ENCODE measurements at regions not wholly inside any gene's neighbourhood (a gene's known extent, or its start where the extent isn't known, plus 50 kb on each side); places are given as distances from the start of the nearest gene placed in this dataset.

- in situ Hi-C loops (cut with MboI; ENCODE audit: low sequenced_read_pairs): no loop called here
Measured at GRCh38 chr20:10919396-10920140, 245.8 kb upstream of the JAG1 start.

GRCh38 chr20:10920396-10920795 lies 246.6 kb upstream of the JAG1 start:
- in situ Hi-C loops (cut with MboI; ENCODE audit: low sequenced_read_pairs): no loop called here

DNA sequence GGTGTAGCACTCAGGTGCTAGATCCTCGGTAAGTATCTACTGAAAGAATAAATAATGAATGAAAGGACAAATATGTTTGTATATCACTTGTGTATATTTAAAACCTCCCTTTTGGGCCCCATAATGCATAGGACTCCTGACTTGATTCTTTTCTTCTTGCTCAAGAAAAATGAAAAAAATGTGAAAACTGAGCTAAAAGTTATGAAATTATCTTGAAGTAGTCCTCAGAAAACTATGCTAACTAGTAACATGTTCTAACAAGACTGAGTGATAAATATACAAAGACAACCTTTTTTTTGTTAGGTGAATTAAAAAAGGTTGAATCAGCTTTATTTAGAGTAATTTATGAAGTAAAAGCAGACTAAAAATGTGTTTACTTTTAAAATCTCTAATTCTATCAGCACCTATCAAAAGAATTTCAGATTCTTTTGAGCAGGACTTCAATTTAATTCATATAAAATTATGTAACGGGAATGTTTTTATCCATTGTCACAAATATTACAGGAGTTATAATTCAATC lies 247.8 kb upstream of the JAG1 start:
- in situ Hi-C loops (cut with MboI; ENCODE audit: low sequenced_read_pairs): no loop called here

GRCh38 chr20:10922506-10922905 lies 248.7 kb upstream of the JAG1 start:
- in situ Hi-C loops (cut with MboI; ENCODE audit: low sequenced_read_pairs): no loop called here

DNA sequence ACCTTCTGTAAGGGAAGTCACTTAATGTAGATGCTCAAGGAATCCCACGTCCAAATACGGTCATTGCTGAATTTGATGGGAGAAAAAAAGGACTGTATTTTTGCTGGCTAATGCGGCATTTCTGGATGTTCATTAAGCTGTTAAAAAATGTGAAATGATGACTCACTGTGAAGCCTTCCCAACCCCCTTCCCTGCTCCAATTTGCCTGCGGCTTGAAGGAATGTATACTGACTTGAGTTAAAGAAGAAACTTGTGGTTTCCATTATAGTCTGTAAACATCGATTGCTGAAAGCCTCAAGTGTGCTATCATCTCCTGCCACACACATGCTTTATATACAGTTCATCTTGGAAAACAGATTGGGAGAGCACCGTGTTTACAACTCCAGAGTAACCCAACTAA lies 249.1 kb upstream of the JAG1 start:
- in situ Hi-C loops (cut with MboI; ENCODE audit: low sequenced_read_pairs): no loop called here

- in situ Hi-C loops (cut with MboI; ENCODE audit: low sequenced_read_pairs): no loop called here
Measured at GRCh38 chr20:10924644-10925201, 250.9 kb upstream of the JAG1 start.

DNA sequence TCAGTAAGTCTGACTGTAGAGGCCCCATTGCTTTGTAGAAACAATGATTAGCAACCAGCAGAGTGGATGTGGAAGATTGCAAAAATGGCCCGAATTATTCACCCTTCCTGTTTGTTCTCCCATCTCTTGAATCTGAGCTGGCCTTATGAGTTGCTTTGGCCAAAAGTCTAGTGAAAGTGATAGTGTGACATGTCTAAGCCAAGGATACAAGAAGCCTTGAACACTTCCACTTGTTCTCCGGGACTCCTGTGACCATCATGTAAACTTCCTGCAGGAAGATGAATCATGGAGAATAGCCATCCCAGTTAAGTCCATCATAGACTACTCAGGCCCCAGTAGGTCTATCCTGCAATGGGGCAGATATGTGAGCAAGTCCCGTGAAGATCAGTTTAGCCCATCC lies 252.0 kb upstream of the JAG1 start:
- in situ Hi-C loops (cut with MboI; ENCODE audit: low sequenced_read_pairs): no loop called here

GRCh38 chr20:10927011-10927583 lies 253.3 kb upstream of the JAG1 start:
- in situ Hi-C loops (cut with MboI; ENCODE audit: low sequenced_read_pairs): no loop called here

- in situ Hi-C loops (cut with MboI; ENCODE audit: low sequenced_read_pairs): no loop called here
Measured at GRCh38 chr20:10927936-10928840, 254.4 kb upstream of the JAG1 start.

DNA sequence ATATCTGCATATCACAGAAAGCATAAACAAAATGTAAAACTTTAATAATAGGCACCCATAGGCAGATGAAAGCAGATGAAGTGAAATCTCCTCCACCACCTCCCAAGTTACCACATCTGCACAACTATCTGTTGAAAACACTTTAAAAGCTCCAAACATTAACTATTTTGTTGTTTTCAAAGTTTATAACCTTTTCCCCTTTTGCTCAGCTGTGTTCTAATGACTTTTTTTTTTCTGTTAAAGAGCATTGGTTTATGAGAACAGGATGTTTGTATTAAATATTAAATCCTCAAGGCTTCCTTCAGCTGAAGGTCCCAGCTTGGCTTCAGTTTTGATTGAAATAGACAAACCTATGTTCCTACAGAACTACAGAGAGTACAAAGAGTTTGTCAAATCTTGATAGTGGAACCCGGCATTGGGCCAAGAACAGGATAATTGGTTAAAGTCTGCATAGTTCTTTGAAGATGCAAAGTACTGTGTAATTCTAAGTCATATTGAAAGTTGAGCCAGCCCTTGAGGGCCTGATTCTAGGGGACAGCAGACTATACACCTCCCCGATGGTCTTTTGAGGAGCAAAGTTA lies 255.1 kb upstream of the JAG1 start:
- in situ Hi-C loops (cut with MboI; ENCODE audit: low sequenced_read_pairs): no loop called here

GRCh38 chr20:10935658-10936402 lies 262.0 kb upstream of the JAG1 start:
- in situ Hi-C loops (cut with MboI; ENCODE audit: low sequenced_read_pairs): no loop called here

DNA sequence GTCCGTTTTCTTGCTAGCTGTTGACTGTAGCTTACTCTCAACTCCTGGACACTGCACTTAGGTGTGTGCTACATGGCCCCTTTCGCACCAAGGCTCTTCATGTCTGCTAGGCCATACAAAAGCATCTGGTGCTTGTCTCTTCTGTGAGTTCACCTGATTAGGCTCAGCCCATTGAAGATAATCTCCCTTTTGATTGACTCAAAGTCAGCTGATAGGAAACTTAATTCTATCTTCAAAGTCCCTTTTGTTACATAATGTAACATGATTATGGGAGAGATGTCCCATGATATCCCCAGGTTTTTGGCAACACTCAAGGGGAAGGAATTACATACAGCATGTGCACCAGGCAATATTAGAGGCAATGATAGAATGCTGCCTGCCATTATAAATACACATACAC lies 263.0 kb upstream of the JAG1 start:
- in situ Hi-C loops (cut with MboI; ENCODE audit: low sequenced_read_pairs): no loop called here

- in situ Hi-C loops (cut with MboI; ENCODE audit: low sequenced_read_pairs): no loop called here
Measured at GRCh38 chr20:10939331-10939941, 265.6 kb upstream of the JAG1 start.

GRCh38 chr20:10940941-10941340 lies 267.1 kb upstream of the JAG1 start:
- in situ Hi-C loops (cut with MboI; ENCODE audit: low sequenced_read_pairs): no loop called here

GRCh38 chr20:10943686-10944265 lies 270.0 kb upstream of the JAG1 start:
- in situ Hi-C loops (cut with MboI; ENCODE audit: low sequenced_read_pairs): no loop called here

GRCh38 chr20:10946124-10946880 lies 272.5 kb upstream of the JAG1 start:
- in situ Hi-C loops (cut with MboI; ENCODE audit: low sequenced_read_pairs): no loop called here

DNA sequence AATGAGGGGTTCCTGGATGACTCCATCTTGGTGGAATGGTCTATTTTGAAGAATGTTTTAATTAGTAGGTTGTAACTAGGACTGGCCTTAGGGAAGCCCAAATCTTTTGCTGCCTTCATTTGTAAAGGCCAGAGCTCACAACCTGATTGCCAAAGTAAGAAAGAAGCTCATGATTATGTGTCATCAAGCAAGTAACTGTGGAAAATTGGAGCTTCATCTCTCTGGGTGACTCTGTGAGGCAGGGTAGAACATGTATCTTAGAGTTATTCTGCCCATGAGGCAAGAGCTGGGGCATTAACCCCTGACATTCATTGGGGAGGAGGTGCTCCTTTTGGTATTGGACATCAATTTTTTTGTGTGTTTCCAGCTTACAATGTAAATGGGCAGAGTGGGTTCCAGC lies 273.9 kb upstream of the JAG1 start:
- in situ Hi-C loops (cut with MboI; ENCODE audit: low sequenced_read_pairs): no loop called here

DNA sequence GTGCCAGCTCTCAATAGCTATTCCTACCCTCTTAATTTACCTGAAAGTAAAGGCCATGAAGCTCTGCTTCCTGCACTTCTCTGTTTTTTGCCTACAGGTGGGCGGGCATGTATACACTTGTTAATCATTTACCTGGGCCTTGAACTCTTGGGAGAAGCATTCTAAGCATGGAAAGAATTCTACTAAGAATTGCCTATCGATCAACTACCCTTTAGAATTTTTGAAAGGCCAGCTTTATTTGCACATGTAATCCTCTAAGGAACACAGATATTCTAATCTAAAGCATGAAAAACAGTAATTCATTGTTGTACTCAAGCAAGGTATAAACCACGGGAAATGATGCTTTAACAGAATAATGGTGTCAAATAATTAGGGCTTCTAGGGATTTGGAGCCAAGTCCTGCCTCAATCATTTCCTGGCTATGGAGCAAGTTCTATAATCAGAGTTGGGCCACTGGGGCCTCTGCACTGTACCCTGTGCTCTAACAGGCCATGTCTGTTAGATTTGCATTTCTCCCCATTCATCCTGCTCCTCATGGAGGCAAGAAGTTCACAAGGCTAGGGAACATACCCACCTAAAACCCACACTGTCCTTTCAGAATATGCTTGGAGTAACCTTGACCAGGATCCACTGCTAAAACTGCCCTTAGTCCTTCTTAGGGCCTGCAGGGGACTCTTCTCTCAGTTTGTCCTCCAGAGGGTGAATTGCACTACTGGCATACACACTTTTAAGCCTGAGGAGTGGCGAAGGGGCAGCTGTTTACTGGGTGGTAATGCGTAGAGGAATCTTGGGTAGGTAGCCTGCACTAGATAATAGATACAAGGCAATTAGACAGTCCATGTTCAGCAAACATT lies 276.4 kb upstream of the JAG1 start:
- in situ Hi-C loops (cut with MboI; ENCODE audit: low sequenced_read_pairs): no loop called here
